ENCODE measurements at regions not wholly inside any gene's neighbourhood (a gene's known extent, or its start where the extent isn't known, plus 50 kb on each side); places are given as distances from the start of the nearest gene placed in this dataset.
"Not testable (repeated sequence)": the region's sequence is repeated elsewhere in the genome, so short reads cannot be mapped to it uniquely, and the experiment has no call there.

DNA sequence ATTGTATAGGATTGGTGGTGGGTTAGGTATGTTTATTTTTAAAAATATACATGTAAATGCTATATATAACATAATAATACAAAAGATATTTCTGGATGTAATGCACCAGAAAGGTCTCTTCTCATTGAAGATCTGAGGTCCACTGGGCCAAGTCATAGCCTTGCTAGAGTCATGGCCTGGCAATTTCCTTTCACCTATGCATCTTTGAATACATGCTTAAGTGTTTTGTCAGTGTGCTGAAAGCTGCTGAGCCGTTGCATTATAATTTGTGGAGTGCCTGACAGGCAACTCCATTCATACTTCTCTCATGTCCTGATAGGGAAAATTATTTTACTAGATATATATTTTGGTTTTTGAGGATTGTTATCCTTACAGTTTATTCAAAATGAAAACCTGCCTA, 410.2 kb upstream of the CT83 start:
- peak; percentile 69 for DNase-seq (ENCODE audit: low read depth)

DNA sequence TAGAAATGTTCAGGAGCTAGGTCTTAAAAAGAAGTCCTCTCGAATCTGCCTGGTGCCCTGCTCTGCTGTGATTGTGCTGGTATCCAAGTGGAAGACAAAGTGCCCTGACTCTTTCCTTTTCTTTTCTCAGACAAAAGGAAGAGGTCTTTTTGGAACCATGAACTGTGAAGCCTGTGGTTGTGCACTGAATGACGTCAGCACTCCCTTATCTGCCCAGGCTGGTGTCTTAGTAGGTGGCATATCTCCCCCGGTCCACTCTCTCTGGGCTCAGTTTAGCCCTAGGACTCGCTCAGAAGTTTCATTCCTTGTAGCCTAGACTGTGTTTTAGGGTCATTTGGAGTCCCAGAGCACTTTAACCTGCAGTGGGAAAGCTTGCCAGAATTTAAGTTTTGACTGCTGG, 400.3 kb upstream of the CT83 start:
- no peak for DNase-seq (ENCODE audit: low read depth)

- DNase-seq (ENCODE audit: low read depth), result no peak
These were observed 399.6 kb upstream of the CT83 start for GRCh38 chrX:116862340-116862739.

GRCh38 chrX:116841290-116841689, 378.5 kb upstream of the CT83 start:
- no peak for DNase-seq (ENCODE audit: low read depth)

DNA sequence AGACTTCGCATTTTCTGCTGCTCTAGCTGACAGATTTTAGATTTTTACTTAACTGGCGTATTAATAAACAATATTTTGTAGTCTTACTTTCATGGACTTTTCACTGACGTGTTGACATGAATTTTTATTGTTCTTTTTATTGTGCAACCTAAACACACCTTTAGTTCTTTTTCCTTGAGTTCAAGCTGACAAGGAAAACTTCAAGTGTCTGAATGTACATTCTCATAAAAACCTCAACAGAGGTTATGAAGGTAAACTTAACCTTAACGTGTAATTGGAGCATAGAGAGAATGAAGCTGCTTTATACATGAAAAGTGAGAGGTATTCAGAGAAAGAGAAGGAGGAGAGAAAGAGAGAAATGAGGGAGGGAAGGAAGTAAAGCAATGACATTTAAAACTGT, 364.3 kb upstream of the CT83 start:
- DNase-seq (ENCODE audit: low read depth), result no peak

GRCh38 chrX:116824785-116825184, 362.0 kb upstream of the CT83 start:
- DNase-seq (ENCODE audit: low read depth), result no peak

GRCh38 chrX:116823677-116824076, 360.9 kb upstream of the CT83 start:
- no peak for DNase-seq (ENCODE audit: low read depth)

DNA sequence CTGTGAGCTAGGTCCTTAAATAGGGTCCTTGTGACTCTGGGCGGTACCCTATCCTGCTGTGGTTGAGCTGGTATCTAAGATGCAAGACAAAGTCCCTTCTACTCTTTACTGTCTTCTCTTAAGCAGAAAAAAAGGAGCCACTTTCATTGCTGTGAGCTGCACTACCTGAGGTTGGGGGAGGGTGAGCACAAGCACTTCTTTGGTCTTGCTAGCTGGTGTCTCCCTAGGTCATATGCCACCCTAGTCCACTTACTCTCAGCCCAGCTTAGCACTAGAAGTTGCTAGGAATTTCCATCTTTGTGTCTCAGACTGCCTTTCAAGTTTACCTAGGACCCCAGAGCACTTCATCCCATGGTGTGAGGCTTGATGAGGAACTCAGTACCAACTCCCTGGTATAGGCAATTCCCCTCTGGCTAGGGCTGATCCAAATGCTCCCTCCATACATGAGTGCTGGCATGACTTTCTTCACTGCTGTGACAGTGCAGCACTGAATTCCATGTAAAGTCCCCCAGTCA, 343.6 kb upstream of the CT83 start:
- no peak for DNase-seq (ENCODE audit: low read depth)

- no peak for DNase-seq (ENCODE audit: low read depth)
These were observed 339.2 kb upstream of the CT83 start for GRCh38 chrX:116801943-116802342.

DNA sequence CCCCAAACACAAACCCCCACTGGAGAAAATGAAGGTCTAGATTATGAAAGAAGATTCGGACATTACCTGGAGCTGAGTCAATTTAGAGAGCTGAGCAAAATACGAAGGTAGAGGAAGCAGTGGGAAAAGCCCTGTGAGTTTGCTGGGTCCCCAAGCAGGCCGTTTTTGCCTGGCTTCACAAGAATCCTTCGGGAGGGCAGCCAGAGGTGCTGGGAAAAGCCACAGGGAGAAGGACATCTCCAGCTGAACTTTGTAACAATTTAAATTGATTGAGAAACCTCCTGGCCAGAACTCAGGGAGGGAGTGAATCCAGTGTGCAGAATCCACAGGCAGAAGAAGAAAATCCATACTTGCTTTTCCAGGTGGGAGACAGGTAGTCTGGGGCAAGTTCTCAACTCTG, 319.1 kb upstream of the CT83 start:
- no peak for DNase-seq (ENCODE audit: low read depth)

GRCh38 chrX:116757491-116757890, 294.7 kb upstream of the CT83 start:
- DNase-seq (ENCODE audit: low read depth), result no peak

GRCh38 chrX:116756958-116757357, 294.2 kb upstream of the CT83 start:
- no peak for DNase-seq (ENCODE audit: low read depth)

DNA sequence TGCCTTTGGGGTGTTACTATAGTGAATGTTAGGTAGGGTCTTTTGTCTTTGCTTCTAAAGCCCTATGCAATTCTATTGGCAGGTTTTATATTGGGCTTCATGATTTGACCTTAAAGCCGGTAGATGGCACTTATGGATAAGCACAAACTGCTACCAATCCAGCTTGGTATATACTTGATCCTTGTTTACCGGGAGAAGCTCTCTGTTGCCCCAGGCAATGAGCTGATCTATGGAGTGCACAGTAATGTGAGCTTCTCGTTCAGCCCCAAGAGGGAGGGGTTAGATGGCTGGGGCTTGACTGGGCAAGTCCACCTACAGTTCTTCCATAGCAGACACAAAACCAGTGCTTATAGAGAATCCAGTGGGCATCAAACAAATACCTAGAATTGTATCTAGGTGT, 287.2 kb upstream of the CT83 start:
- DNase-seq (ENCODE audit: low read depth), result peak; percentile 13

- DNase-seq (ENCODE audit: low read depth), result no peak
These were observed 269.4 kb upstream of the CT83 start for GRCh38 chrX:116732214-116732613.

DNA sequence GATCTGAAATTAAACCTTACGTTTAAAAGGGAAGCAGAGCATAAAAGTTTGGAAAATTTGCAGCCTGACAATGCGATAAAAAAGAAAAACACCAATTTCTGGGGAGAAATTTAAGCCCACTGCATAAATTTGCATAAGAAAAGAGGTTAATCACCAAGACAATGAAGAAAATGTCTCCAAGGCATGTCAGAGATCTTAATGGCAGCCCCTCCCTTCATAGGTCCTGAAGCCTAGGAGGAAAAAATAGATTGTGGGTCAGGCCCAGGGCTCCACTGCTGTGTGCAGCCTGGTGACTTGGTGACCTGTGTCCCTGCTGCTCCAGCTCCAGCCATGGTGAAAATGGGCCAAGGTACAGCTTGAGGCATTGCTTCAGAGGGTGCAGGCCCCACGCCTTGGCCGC, 264.0 kb upstream of the CT83 start:
- DNase-seq (ENCODE audit: low read depth), result no peak

GRCh38 chrX:116694046-116694445, 231.3 kb upstream of the CT83 start:
- no peak for DNase-seq (ENCODE audit: low read depth)

GRCh38 chrX:116679544-116679943, 216.8 kb upstream of the CT83 start:
- DNase-seq (ENCODE audit: low read depth), result not testable (repeated sequence)

DNA sequence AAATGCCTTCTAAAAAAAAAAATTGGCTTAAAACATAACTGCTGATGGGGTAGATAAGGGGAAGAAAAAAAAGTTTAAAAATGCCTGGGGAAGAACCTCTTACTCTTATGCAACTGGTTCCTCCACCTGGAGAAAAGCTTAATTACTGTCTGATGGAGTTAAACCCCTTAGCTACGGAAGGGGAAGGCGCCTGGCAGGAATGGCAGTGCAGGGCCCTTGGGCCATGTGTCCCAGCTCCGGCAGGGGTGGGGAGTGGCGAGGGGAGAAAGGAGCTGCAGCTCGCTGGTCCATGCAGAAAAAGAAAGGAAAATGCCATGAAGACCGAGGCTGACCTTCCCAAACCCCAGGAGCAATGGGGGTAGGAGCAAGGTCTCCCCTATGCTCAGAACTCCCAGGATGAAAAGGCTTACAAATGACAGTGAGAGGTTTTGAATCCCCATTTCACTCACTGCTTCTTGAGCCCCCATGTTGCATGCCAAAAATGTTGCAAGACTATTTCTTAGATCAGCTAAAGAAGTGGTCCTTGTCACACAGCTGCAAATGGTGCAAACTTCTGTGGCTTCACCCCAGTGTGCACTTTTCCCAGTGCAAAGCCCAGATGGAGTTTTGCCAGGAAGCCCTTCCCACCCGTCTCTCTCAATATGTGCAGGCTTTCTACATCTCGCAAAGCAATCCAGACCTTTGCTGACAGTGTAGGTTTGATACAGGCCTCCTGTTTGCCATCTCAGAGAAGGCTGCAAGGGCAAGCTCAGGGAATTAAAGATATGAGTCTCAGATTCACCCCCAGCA, 204.8 kb upstream of the CT83 start:
- DNase-seq (ENCODE audit: low read depth), result no peak

- DNase-seq (ENCODE audit: low read depth), result no peak
These were observed 194.3 kb upstream of the CT83 start for GRCh38 chrX:116657071-116657470.

- no peak for DNase-seq (ENCODE audit: low read depth)
These were observed 165.7 kb upstream of the CT83 start for GRCh38 chrX:116628464-116628863.

GRCh38 chrX:116618546-116618945, 155.8 kb upstream of the CT83 start:
- no peak for DNase-seq (ENCODE audit: low read depth)

GRCh38 chrX:116607776-116608175, 145.0 kb upstream of the CT83 start:
- no peak for DNase-seq (ENCODE audit: low read depth)

DNA sequence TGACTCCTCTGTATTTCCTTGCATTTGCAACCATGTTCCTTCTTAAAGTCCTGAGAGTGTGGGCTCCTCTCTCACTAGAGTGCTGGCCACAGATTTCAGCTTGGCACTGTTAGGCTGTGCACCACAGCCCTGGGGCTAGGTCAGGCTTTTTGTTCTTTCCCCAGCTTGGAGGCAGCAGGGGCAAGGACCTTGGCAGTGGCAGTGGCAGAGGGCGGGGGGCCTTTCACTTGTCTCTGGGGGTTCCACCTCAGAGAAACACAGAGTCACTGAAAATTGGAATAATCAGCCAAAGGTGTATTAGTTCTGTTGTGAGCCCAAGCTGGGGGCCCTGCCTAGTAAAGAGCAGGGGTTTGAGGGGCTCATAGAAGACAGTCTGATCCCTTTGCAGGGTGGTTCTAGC, 142.8 kb upstream of the CT83 start:
- no peak for DNase-seq (ENCODE audit: low read depth)

- DNase-seq (ENCODE audit: low read depth), result no peak
These were observed 133.2 kb upstream of the CT83 start for GRCh38 chrX:116596010-116596409.

All from ELR (cell line).